PC-3 (cell line): ENCODE measurements at regions not wholly inside any gene's neighbourhood (a gene's known extent, or its start where the extent isn't known, plus 50 kb on each side); places are given as distances from the start of the nearest gene placed in this dataset.

Source experiments
- ATAC-seq: fragments of 200-7000 bp; cut with Tn5 transposase; 2 replicates; pipeline ENCODE4 v1.9.1; 2020; ENCODE audit warnings: mild to moderate bottlenecking, moderate library complexity
- BruUV-seq: library from RNA; stranded (reverse); fragments of 400-500 nt; replicated peaks from 2 replicates; lab custom pipeline; 2021; lab: Mats Ljungman, UMichigan
- CTCF ChIA-PET: fragments of 300-600 bp; sonication (Branson Sonifier 250); formaldehyde crosslinking; loops from one replicate; lab custom pipeline; 2022; ENCODE audit warnings: antibody characterized with exemption; lab: Charles Lee
- POLR2A ChIA-PET: fragments of 300-600 bp; sonication (Branson Sonifier 250); formaldehyde crosslinking; loops from one replicate; lab custom pipeline; 2022; ENCODE audit warnings: antibody characterized with exemption; ENCODE audit not compliant: unreplicated experiment; lab: Charles Lee
- DNase-seq: peaks from one replicate; pipeline ENCODE4 v3.0.0-alpha.2; 2015
- H2AFZ ChIP-seq: fragments of 300-600 bp; sonication (generic); 2 replicates; pipeline ENCODE4 v1.6.0; 2016; ENCODE audit warnings: antibody characterized with exemption, low read length
- H3F3A ChIP-seq: fragments of 300-600 bp; sonication (generic); one replicate; pipeline ENCODE4 v1.6.0; 2017; ENCODE audit warnings: antibody characterized with exemption, low read length, control low read depth, mild to moderate bottlenecking; ENCODE audit not compliant: unreplicated experiment
- H3K27ac ChIP-seq: fragments of 300-600 bp; sonication (generic); 2 replicates; pipeline ENCODE4 v1.5.1; 2016; ENCODE audit warnings: mild to moderate bottlenecking, low read length
- H3K27me3 ChIP-seq: fragments of 300-600 bp; sonication (generic); 2 replicates; pipeline ENCODE4 v1.6.1; 2016; ENCODE audit warnings: low read length, mixed read lengths
- H3K36me3 ChIP-seq: fragments of 300-600 bp; sonication (generic); 2 replicates; pipeline ENCODE4 v1.6.1; 2016; ENCODE audit warnings: low read depth, mixed run types, low read length, mixed read lengths
- H3K4me1 ChIP-seq: fragments of 300-600 bp; sonication (generic); 2 replicates; pipeline ENCODE4 v1.5.1; 2016; ENCODE audit warnings: low read length; ENCODE audit not compliant: insufficient read depth
- H3K4me2 ChIP-seq: fragments of 300-600 bp; sonication (generic); 2 replicates; pipeline ENCODE4 v1.6.0; 2016; ENCODE audit warnings: low read length
- H3K4me3 ChIP-seq: fragments of 300-600 bp; sonication (generic); 2 replicates; pipeline ENCODE4 v1.5.1; 2016; ENCODE audit warnings: mild to moderate bottlenecking, low read length, mixed read lengths
- H3K79me2 ChIP-seq: fragments of 300-600 bp; sonication (generic); 2 replicates; pipeline ENCODE4 v1.6.1; 2017; ENCODE audit warnings: low read length, mixed read lengths
- H3K9ac ChIP-seq: fragments of 300-600 bp; sonication (generic); 2 replicates; pipeline ENCODE4 v1.6.0; 2016; ENCODE audit warnings: mild to moderate bottlenecking, low read length
- H3K9me2 ChIP-seq: fragments of 300-600 bp; sonication (generic); replicated peaks from 2 replicates; pipeline ENCODE4 v1.6.1; 2016; ENCODE audit warnings: mixed run types, low read length, mixed read lengths
- H3K9me3 ChIP-seq: fragments of 300-600 bp; sonication (generic); 2 replicates; pipeline ENCODE4 v1.6.1; 2016; ENCODE audit warnings: low read length, mixed read lengths
- H4K20me1 ChIP-seq: fragments of 300-600 bp; sonication (generic); 2 replicates; pipeline ENCODE4 v1.6.1; 2016; ENCODE audit warnings: low read length, mixed read lengths
- CTCF ChIP-seq: fragments of 300-600 bp; sonication (generic); conservative IDR thresholded peaks from 2 replicates; pipeline ENCODE4 v1.5.1; 2017; ENCODE audit warnings: antibody characterized with exemption, low read depth, mild to moderate bottlenecking, low read length
- EZH2 ChIP-seq: fragments of 300-600 bp; sonication (generic); IDR thresholded peaks from one replicate; pipeline ENCODE4 v1.6.1; 2017; ENCODE audit warnings: antibody characterized with exemption, mild to moderate bottlenecking, low read length; ENCODE audit not compliant: unreplicated experiment
- EZH2phosphoT487 ChIP-seq: fragments of 300-600 bp; sonication (generic); IDR thresholded peaks from 2 replicates; pipeline ENCODE4 v1.6.1; 2018; ENCODE audit warnings: mild to moderate bottlenecking, antibody characterized with exemption, low read length, borderline replicate concordance
- intact Hi-C: fragments of 100-400 bp; cut with micrococcal nuclease; formaldehyde crosslinking; loops from 2 replicates; pipeline ENCODE4 v1.9.0; 2023

GRCh38 chr7:124536156-124536762 is 229.3 kb downstream of the GPR37 start:
- no peaks in the 10 kb centered on the region for H3F3A ChIP-seq
- BruUV-seq = no TSS peak
- intact Hi-C loops = no loop called here
- peak overlapping the region; percentile 31 for H3K27ac ChIP-seq
- no peaks in the 10 kb centered on the region for H3K9me3 ChIP-seq
- H3K27me3 ChIP-seq = no peaks in the 10 kb centered on the region
- H3K36me3 ChIP-seq = no peaks in the 10 kb centered on the region
- no peak overlapping the region for H3K4me3 ChIP-seq
- H3K9me2 ChIP-seq = no peaks in the 10 kb centered on the region
- peak overlapping the region; percentile 61 for H3K4me2 ChIP-seq
- no peaks in the 10 kb centered on the region for H4K20me1 ChIP-seq
- H3K9ac ChIP-seq = no peak overlapping the region
- no peaks in the 10 kb centered on the region for H3K79me2 ChIP-seq
- ATAC-seq = peak; percentile 79
- peak overlapping the region; percentile 25; the same call in 1 of the 2 replicates for H2AFZ ChIP-seq
- no peak for TF ChIP-seq EZH2phosphoT487
- no peak for TF ChIP-seq CTCF
- TF ChIP-seq EZH2 = no peak
- CTCF ChIA-PET = no interaction called here
- peak; percentile 61 for DNase-seq
- POLR2A ChIA-PET = interaction anchor here (0.7 kb wide), 1 partner anchor 765 kb away, joined by 3 read pairs; no protein-coding TSS in a partner anchor
- H3K4me1 ChIP-seq = peaks cover 21% of the 10 kb centered on the region

- CTCF ChIA-PET = interaction anchor here (0.6 kb wide), 1 partner anchor 1378 kb away, joined by 4 read pairs; no protein-coding TSS in a partner anchor
- Histone ChIP-seq H3K4me3 (no peak overlapping the region), H3K9me3 (0 out of 2 replicates have a peak, but pooled peaks cover 14% of the 10 kb centered on the region), H3K4me1 (peaks cover 21% of the 10 kb centered on the region), H3K36me3 (no peaks in the 10 kb centered on the region; the same call in 1 of the 2 replicates), H3K79me2 (no peaks in the 10 kb centered on the region), H4K20me1 (no peaks in the 10 kb centered on the region), H3K9ac (no peak overlapping the region), H3K27ac (no peak overlapping the region), H3K27me3 (no peaks in the 10 kb centered on the region), H3K4me2 (0 out of 2 replicates have a peak overlapping the region, but pooled peaks have one; percentile 1), H3K9me2 (no peaks in the 10 kb centered on the region), H3F3A (no peaks in the 10 kb centered on the region), H2AFZ (no peak overlapping the region)
- DNase-seq (peak; percentile 47), ATAC-seq (peak; percentile 23)
- TF ChIP-seq EZH2 (no peak), CTCF (no peak), EZH2phosphoT487 (no peak)
- intact Hi-C loops = no loop called here
- BruUV-seq = no TSS peak
- POLR2A ChIA-PET = interaction anchor here (0.6 kb wide), 1 partner anchor 272 kb away, joined by 8 read pairs; no protein-coding TSS in a partner anchor
Observed at GRCh38 chr7:124532166-124532565, 233.4 kb downstream of the GPR37 start.

- no peak for TF ChIP-seq EZH2
- H4K20me1 ChIP-seq = no peaks in the 10 kb centered on the region
- H2AFZ ChIP-seq = no peak overlapping the region
- H3K9me2 ChIP-seq = no peaks in the 10 kb centered on the region
- no TSS peak for BruUV-seq
- no peaks in the 10 kb centered on the region for H3K36me3 ChIP-seq
- H3K9ac ChIP-seq = no peak overlapping the region
- no peaks in the 10 kb centered on the region for H3K9me3 ChIP-seq
- no peaks in the 10 kb centered on the region for H3F3A ChIP-seq
- no peak overlapping the region for H3K4me3 ChIP-seq
- H3K79me2 ChIP-seq = no peaks in the 10 kb centered on the region
- ChIA-PET POLR2A (no interaction called here), CTCF (no interaction called here)
- ATAC-seq (no peak), DNase-seq (no peak)
- H3K4me1 ChIP-seq = no peaks in the 10 kb centered on the region
- H3K27me3 ChIP-seq = no peaks in the 10 kb centered on the region
- H3K27ac ChIP-seq = no peak overlapping the region
- H3K4me2 ChIP-seq = no peak overlapping the region
- intact Hi-C loops = no loop called here
Observed at GRCh38 chr7:124516911-124517310, 248.7 kb downstream of the GPR37 start.
